Right atrium auricular region (tissue), 2 donors: ENCODE measurements at regions not wholly inside any gene's neighbourhood (a gene's known extent, or its start where the extent isn't known, plus 50 kb on each side); places are given as distances from the start of the nearest gene placed in this dataset.

Source experiments
- DNase-seq: peaks from one replicate; pipeline ENCODE4 v3.0.0-alpha.2; 2019; ENCODE audit warnings: low spot score
- H3K27ac ChIP-seq, 2 donors: fragments of 200-600 bp; sonication (generic); 1 replicate in 1 of 2; 2 replicates in 1 of 2; pipeline ENCODE4 v1.5.1; 2016 to 2019
- H3K27me3 ChIP-seq, 2 donors: fragments of 200-600 bp; sonication (generic); one replicate each; pipeline versions ENCODE4 v1.5.1 to v1.6.0; 2017 to 2019
- H3K36me3 ChIP-seq: fragments of 200-600 bp; sonication (generic); one replicate; pipeline ENCODE4 v1.5.1; 2016
- H3K4me1 ChIP-seq, 2 donors: fragments of 200-600 bp; sonication (generic); one replicate each; pipeline versions ENCODE4 v1.5.1 to v1.6.0; 2017 to 2019
- H3K4me3 ChIP-seq, 2 donors: fragments of 200-600 bp; sonication (generic); 1 replicate in 1 of 2; 2 replicates in 1 of 2; pipeline ENCODE4 v1.5.1; 2017 to 2019; ENCODE audit warnings: mild to moderate bottlenecking in 1 of 2, moderate library complexity in 1 of 2
- H3K9me3 ChIP-seq, 2 donors: fragments of 200-600 bp; sonication (generic); one replicate each; pipeline ENCODE4 v1.5.1; 2019
- CTCF ChIP-seq, 2 donors: fragments of 200-600 bp; sonication (generic); IDR thresholded peaks; one replicate each; pipeline ENCODE4 v1.5.1; 2019; ENCODE audit warnings: antibody characterized with exemption in 2 of 2

GRCh38 chr13:70842062-70842644 is 733.9 kb upstream of the KLHL1 start:
- no peak overlapping the region for H3K4me3 ChIP-seq
- DNase-seq, result no peak
- H3K36me3 ChIP-seq, result no peaks in the 10 kb centered on the region

GRCh38 chr13:70841240-70842061 is 733.2 kb upstream of the KLHL1 start:
- no peak for TF ChIP-seq CTCF (IDR thresholded peaks at IDR 0.05)
- DNase-seq, result no peak
- Histone ChIP-seq H3K27me3 (no peaks in the 10 kb centered on the region), H3K4me3 (no peak overlapping the region), H3K4me1 (no peaks in the 10 kb centered on the region), H3K27ac (no peak overlapping the region), H3K36me3 (no peaks in the 10 kb centered on the region), H3K9me3 (no peaks in the 10 kb centered on the region)

More at GRCh38 chr13:70842062-70842644, 733.9 kb upstream of the KLHL1 start:
- Histone ChIP-seq H3K9me3 (no peaks in the 10 kb centered on the region), H3K27me3 (no peaks in the 10 kb centered on the region), H3K4me1 (no peaks in the 10 kb centered on the region), H3K27ac (no peak overlapping the region)
- no peak for TF ChIP-seq CTCF (IDR thresholded peaks at IDR 0.05)

- no peaks in the 10 kb centered on the region for H3K27me3 ChIP-seq
- no peak for DNase-seq
- TF ChIP-seq CTCF (IDR thresholded peaks at IDR 0.05), result no peak
- H3K36me3 ChIP-seq, result no peaks in the 10 kb centered on the region
- no peak overlapping the region for H3K4me3 ChIP-seq
- no peak overlapping the region for H3K27ac ChIP-seq
- no peaks in the 10 kb centered on the region for H3K9me3 ChIP-seq
- H3K4me1 ChIP-seq, result no peaks in the 10 kb centered on the region
Measured at GRCh38 chr13:70835371-70835770, 727.1 kb upstream of the KLHL1 start.

GRCh38 chr13:70829748-70830147 is 721.5 kb upstream of the KLHL1 start:
- H3K36me3 ChIP-seq, result no peaks in the 10 kb centered on the region
- H3K4me1 ChIP-seq, result no peaks in the 10 kb centered on the region
- TF ChIP-seq CTCF (IDR thresholded peaks at IDR 0.05), result no peak
- H3K9me3 ChIP-seq, result no peaks in the 10 kb centered on the region
- no peak overlapping the region for H3K27ac ChIP-seq
- no peak overlapping the region for H3K4me3 ChIP-seq
- no peak for DNase-seq
- H3K27me3 ChIP-seq, result no peaks in the 10 kb centered on the region

- DNase-seq, result no peak
Measured at GRCh38 chr13:70817576-70817975, 709.3 kb upstream of the KLHL1 start.

More at GRCh38 chr13:70817576-70817975, 709.3 kb upstream of the KLHL1 start:
- H3K4me3 ChIP-seq, result no peak overlapping the region
- no peak for TF ChIP-seq CTCF (IDR thresholded peaks at IDR 0.05)
- H3K4me1 ChIP-seq, result no peaks in the 10 kb centered on the region
- no peaks in the 10 kb centered on the region for H3K27me3 ChIP-seq
- H3K9me3 ChIP-seq, result no peaks in the 10 kb centered on the region
- H3K36me3 ChIP-seq, result no peaks in the 10 kb centered on the region
- no peak overlapping the region for H3K27ac ChIP-seq
